Activated naive CD8-positive, alpha-beta T cell treated with anti-CD3 and anti-CD28 coated beads, Interleukin-2, amount 50 U/mL, for 24 hours (primary cell): ENCODE measurements at regions not wholly inside any gene's neighbourhood (a gene's known extent, or its start where the extent isn't known, plus 50 kb on each side); places are given as distances from the start of the nearest gene placed in this dataset.

Experiments used
- ATAC-seq: fragments of 150-1000 bp; cut with Tn5 transposase; one replicate; pipeline ENCODE4 v1.10.0; 2021
- DNase-seq: peaks from one replicate; pipeline ENCODE4 v3.0.0; 2021
- H3K27ac Mint-ChIP-seq: one replicate; pipeline ENCODE4 v1.8.0; 2021; ENCODE audit warnings: mild to moderate bottlenecking, mixed read lengths
- H3K27me3 Mint-ChIP-seq: one replicate; pipeline ENCODE4 v1.8.0; 2021; ENCODE audit warnings: mixed read lengths
- H3K36me3 Mint-ChIP-seq: one replicate; pipeline ENCODE4 v1.8.0; 2021; ENCODE audit warnings: low read depth, mixed read lengths
- H3K4me1 Mint-ChIP-seq: one replicate; pipeline ENCODE4 v1.8.0; 2021; ENCODE audit warnings: mixed read lengths
- H3K4me3 Mint-ChIP-seq: one replicate; pipeline ENCODE4 v1.8.0; 2021; ENCODE audit warnings: mild to moderate bottlenecking, moderate library complexity, mixed read lengths
- H3K9me3 Mint-ChIP-seq: one replicate; pipeline ENCODE4 v1.8.0; 2021; ENCODE audit warnings: mixed read lengths

DNA sequence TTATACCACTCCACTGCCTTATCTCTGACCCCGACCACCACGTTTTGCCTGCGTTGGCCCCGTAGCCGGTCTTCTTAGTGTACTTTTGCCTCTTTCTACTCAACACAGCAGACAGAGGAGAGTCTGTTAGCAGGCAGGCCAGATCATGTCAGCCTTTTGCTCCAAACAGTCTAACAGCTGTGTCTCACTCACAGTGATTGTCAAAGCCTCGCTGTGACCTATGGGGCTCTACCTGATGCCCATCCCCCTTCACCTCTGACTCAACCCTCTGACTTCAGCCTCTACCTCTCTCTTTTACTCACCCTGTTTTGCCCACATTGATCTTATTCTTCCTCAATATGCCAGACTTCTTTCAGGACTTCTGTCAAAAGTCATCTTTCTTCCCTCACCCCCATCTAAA, 127.1 kb downstream of the TRIML1 start:
- Mint-ChIP-seq H3K4me1 (no peaks in the 10 kb centered on the region), H3K9me3 (peaks cover 4% of the 10 kb centered on the region), H3K27me3 (no peaks in the 10 kb centered on the region), H3K36me3 (no peaks in the 10 kb centered on the region), H3K27ac (no peak overlapping the region), H3K4me3 (no peak overlapping the region)
- DNase-seq (no peak), ATAC-seq (no peak)

GRCh38 chr4:188268131-188268908, 129.1 kb downstream of the TRIML1 start:
- no peak overlapping the region for H3K27ac Mint-ChIP-seq
- ATAC-seq, result no peak
- H3K4me3 Mint-ChIP-seq, result no peak overlapping the region

GRCh38 chr4:188270273-188271069, 131.2 kb downstream of the TRIML1 start:
- H3K27ac Mint-ChIP-seq, result no peak overlapping the region
- H3K27me3 Mint-ChIP-seq, result no peaks in the 10 kb centered on the region
- DNase-seq (no peak), ATAC-seq (no peak)
- peaks cover 4% of the 10 kb centered on the region for H3K9me3 Mint-ChIP-seq
- H3K36me3 Mint-ChIP-seq, result no peaks in the 10 kb centered on the region
- no peak overlapping the region for H3K4me3 Mint-ChIP-seq
- no peaks in the 10 kb centered on the region for H3K4me1 Mint-ChIP-seq

More at GRCh38 chr4:188268131-188268908, 129.1 kb downstream of the TRIML1 start:
- H3K27me3 Mint-ChIP-seq, result no peaks in the 10 kb centered on the region
- H3K4me1 Mint-ChIP-seq, result no peaks in the 10 kb centered on the region
- no peaks in the 10 kb centered on the region for H3K36me3 Mint-ChIP-seq
- no peak for DNase-seq
- peaks cover 4% of the 10 kb centered on the region for H3K9me3 Mint-ChIP-seq

DNA sequence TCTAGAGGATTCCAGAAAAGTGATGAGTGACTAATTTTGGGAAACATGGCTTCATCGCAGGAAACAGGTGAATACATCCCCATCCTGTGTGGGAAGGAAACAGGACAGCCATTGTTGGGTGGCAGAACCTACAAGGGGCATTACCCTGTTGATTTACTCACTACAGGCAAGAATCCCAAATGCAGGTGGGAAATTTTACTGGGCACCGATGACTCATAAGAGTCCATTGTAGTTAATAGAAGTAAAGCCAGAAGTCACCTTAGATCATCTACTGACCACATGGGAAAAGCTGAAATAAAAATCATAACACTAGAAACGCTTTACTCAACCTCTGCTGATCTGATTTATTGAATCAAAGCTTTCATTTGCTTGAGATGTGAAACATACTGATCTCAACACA, 136.4 kb downstream of the TRIML1 start:
- DNase-seq, result no peak
- H3K4me1 Mint-ChIP-seq, result no peaks in the 10 kb centered on the region
- no peak for ATAC-seq
- H3K36me3 Mint-ChIP-seq, result peaks cover 1% of the 10 kb centered on the region
- no peak overlapping the region for H3K27ac Mint-ChIP-seq
- peaks cover 4% of the 10 kb centered on the region for H3K9me3 Mint-ChIP-seq
- no peak overlapping the region for H3K4me3 Mint-ChIP-seq
- H3K27me3 Mint-ChIP-seq, result no peaks in the 10 kb centered on the region

DNA sequence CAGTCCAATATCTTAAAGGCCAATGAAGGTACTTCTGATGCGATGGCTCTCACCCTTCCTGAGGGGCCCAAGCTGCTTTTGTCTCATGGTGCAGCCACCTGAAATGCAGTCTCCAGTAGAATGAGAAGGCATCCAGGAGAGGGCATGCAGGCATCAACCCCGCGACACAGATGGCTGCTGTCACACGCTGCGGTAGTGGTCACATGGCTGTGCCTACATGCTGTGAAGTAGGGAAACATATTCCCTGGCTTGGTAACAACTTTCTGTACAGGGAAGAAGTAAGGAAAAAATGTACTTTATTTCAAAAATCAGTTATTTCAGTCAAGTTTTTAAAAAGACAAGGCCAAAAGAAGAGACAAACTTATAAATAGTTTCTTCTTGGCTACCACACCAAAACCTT, 139.9 kb downstream of the TRIML1 start:
- H3K4me3 Mint-ChIP-seq, result no peak overlapping the region
- no peaks in the 10 kb centered on the region for H3K4me1 Mint-ChIP-seq
- peaks cover 1% of the 10 kb centered on the region for H3K36me3 Mint-ChIP-seq
- ATAC-seq (no peak), DNase-seq (no peak)
- no peak overlapping the region for H3K27ac Mint-ChIP-seq
- H3K9me3 Mint-ChIP-seq, result peaks cover 4% of the 10 kb centered on the region
- peaks cover 9% of the 10 kb centered on the region for H3K27me3 Mint-ChIP-seq

DNA sequence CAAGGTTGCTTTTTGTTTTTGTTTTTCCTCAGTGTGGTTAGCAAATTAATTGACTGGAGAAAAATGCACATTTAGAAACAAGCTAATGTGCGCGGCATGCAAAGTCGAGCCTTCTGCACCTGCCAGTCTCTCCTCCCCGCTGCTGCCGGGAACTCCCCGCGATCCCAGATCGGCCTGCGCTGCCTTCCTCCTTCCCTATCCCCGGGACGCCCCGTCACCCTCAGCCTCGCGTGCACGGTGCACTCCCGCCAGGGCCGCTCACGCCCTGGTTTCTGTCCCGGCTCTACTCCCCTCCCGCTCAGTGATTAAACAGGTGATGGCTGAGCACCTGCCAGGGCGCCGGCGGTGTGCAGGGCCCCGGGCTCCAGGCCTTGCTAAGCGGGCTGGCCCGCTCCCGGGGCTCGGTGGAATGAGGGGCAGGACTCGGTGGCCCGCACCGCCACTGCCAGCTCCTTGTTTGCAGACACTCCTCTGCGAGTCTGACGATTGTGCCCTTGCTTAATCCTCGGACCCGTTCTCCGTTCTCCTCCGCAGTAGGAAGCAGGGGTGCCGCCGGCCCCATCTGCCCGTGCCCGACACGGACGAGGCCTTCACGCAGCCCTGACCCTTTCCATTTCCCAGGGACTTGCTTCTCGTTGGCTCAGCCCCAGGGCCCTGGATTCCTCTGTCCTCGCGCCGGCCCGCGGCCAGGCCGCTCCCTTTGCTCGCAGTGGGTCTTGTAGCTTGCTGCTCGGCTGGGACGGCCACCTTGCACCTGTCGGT, 143.4 kb downstream of the TRIML1 start:
- peaks cover 9% of the 10 kb centered on the region for H3K27me3 Mint-ChIP-seq
- no peak overlapping the region for H3K4me3 Mint-ChIP-seq
- peak; percentile 15 for ATAC-seq
- H3K4me1 Mint-ChIP-seq, result no peaks in the 10 kb centered on the region
- peaks cover 1% of the 10 kb centered on the region for H3K36me3 Mint-ChIP-seq
- DNase-seq, result no peak
- peaks cover 12% of the 10 kb centered on the region for H3K9me3 Mint-ChIP-seq
- H3K27ac Mint-ChIP-seq, result no peak overlapping the region

- ATAC-seq, result no peak
- H3K4me3 Mint-ChIP-seq, result no peak overlapping the region
- no peaks in the 10 kb centered on the region for H3K36me3 Mint-ChIP-seq
- peaks cover 15% of the 10 kb centered on the region for H3K9me3 Mint-ChIP-seq
- H3K27me3 Mint-ChIP-seq, result peaks cover 7% of the 10 kb centered on the region
- no peak overlapping the region for H3K27ac Mint-ChIP-seq
- no peak for DNase-seq
- no peaks in the 10 kb centered on the region for H3K4me1 Mint-ChIP-seq
Measured at GRCh38 chr4:188287169-188287894, 148.1 kb downstream of the TRIML1 start.

DNA sequence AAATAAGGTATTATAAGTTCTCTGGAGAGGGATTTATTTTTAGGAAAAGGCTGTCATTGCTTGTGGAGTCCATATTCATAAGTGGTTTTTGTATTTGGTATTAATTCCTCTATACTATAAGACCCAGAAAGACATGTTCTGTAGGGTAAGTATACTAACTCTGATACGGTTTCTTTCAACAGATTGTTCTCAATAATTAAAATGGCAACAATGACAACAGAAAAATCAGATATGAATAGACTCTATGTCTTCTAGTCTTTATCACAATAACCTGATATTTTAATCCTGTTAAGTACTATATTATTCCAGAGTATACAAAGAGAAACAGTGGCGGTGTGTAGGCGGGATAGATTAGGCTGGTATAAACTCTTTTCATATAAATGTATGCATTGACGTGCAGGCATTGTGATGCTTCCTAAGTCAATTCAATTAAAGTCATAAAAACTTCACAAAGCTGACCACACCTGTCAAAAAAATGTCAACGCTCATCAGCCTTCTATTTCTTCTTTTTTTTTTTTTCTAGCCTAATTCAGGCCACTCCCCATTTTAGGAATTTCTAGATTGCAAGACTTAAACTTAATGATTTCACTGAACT, 150.4 kb downstream of the TRIML1 start:
- peaks cover 2% of the 10 kb centered on the region for H3K27me3 Mint-ChIP-seq
- H3K27ac Mint-ChIP-seq, result no peak overlapping the region
- ATAC-seq (no peak), DNase-seq (no peak)
- no peaks in the 10 kb centered on the region for H3K36me3 Mint-ChIP-seq
- H3K4me1 Mint-ChIP-seq, result no peaks in the 10 kb centered on the region
- no peak overlapping the region for H3K4me3 Mint-ChIP-seq
- peaks cover 15% of the 10 kb centered on the region for H3K9me3 Mint-ChIP-seq

- Mint-ChIP-seq H3K4me3 (no peak overlapping the region), H3K36me3 (no peaks in the 10 kb centered on the region), H3K27ac (no peak overlapping the region), H3K4me1 (no peaks in the 10 kb centered on the region), H3K27me3 (no peaks in the 10 kb centered on the region), H3K9me3 (peaks cover 17% of the 10 kb centered on the region)
- DNase-seq (no peak), ATAC-seq (no peak)
Measured at GRCh38 chr4:188295899-188296298, 156.7 kb downstream of the TRIML1 start.

GRCh38 chr4:188296331-188296730, 157.1 kb downstream of the TRIML1 start:
- no peak overlapping the region for H3K27ac Mint-ChIP-seq
- ATAC-seq (no peak), DNase-seq (no peak)
- no peaks in the 10 kb centered on the region for H3K27me3 Mint-ChIP-seq
- no peak overlapping the region for H3K4me3 Mint-ChIP-seq
- H3K4me1 Mint-ChIP-seq, result no peaks in the 10 kb centered on the region
- H3K9me3 Mint-ChIP-seq, result peaks cover 17% of the 10 kb centered on the region
- no peaks in the 10 kb centered on the region for H3K36me3 Mint-ChIP-seq

- peaks cover 21% of the 10 kb centered on the region for H3K9me3 Mint-ChIP-seq
- H3K36me3 Mint-ChIP-seq, result peaks cover 3% of the 10 kb centered on the region
- H3K4me1 Mint-ChIP-seq, result no peaks in the 10 kb centered on the region
- no peak overlapping the region for H3K27ac Mint-ChIP-seq
- ATAC-seq, result no peak
- H3K27me3 Mint-ChIP-seq, result no peaks in the 10 kb centered on the region
- H3K4me3 Mint-ChIP-seq, result no peak overlapping the region
- no peak for DNase-seq
Measured at GRCh38 chr4:188297873-188298272, 158.6 kb downstream of the TRIML1 start.

DNA sequence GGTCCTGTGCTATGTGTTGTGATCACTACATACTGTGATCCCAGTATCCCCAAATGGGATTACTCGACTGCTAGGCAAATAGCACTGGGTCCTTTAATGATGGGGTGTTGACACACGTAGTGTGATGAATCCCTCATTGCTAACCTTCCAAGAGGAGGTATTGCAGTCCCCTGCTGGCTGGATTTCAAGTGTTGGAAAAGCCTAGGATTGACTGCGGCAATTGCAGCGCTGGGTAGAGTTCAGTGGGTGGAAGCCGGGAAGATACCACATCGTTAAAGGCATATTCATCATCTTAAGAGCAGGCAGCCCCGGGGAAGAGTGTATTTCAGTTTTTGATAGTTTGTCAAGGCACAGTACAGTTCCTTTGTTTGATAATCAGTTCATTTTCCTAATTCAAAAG, 159.9 kb downstream of the TRIML1 start:
- no peak for ATAC-seq

GRCh38 chr4:188300385-188300784, 161.1 kb downstream of the TRIML1 start:
- H3K4me1 Mint-ChIP-seq, result no peaks in the 10 kb centered on the region
- peaks cover 3% of the 10 kb centered on the region for H3K36me3 Mint-ChIP-seq
- DNase-seq (no peak), ATAC-seq (no peak)
- H3K9me3 Mint-ChIP-seq, result peaks cover 24% of the 10 kb centered on the region
- H3K4me3 Mint-ChIP-seq, result no peak overlapping the region
- H3K27ac Mint-ChIP-seq, result no peak overlapping the region
- H3K27me3 Mint-ChIP-seq, result no peaks in the 10 kb centered on the region

More for the DNA sequence above, 159.9 kb downstream of the TRIML1 start:
- H3K4me1 Mint-ChIP-seq, result no peaks in the 10 kb centered on the region
- DNase-seq, result no peak
- H3K36me3 Mint-ChIP-seq, result peaks cover 3% of the 10 kb centered on the region
- no peaks in the 10 kb centered on the region for H3K27me3 Mint-ChIP-seq
- H3K9me3 Mint-ChIP-seq, result peaks cover 21% of the 10 kb centered on the region
- no peak overlapping the region for H3K4me3 Mint-ChIP-seq
- H3K27ac Mint-ChIP-seq, result no peak overlapping the region

- ATAC-seq (no peak), DNase-seq (no peak)
- Mint-ChIP-seq H3K9me3 (peaks cover 13% of the 10 kb centered on the region), H3K27ac (no peak overlapping the region), H3K4me1 (no peaks in the 10 kb centered on the region), H3K27me3 (no peaks in the 10 kb centered on the region), H3K36me3 (peaks cover 3% of the 10 kb centered on the region), H3K4me3 (no peak overlapping the region)
Measured at GRCh38 chr4:188305690-188306089, 166.4 kb downstream of the TRIML1 start.
